Loucy (cell line): ENCODE measurements at regions not wholly inside any gene's neighbourhood (a gene's known extent, or its start where the extent isn't known, plus 50 kb on each side); places are given as distances from the start of the nearest gene placed in this dataset.

Source experiments
- H2AFZ ChIP-seq: fragments of 200-600 bp; sonication (generic); 2 replicates; pipeline ENCODE4 v1.6.0; 2016; ENCODE audit warnings: antibody characterized with exemption, mild to moderate bottlenecking, low read length, moderate library complexity
- H3F3A ChIP-seq: fragments of 200-600 bp; 2 replicates; pipeline ENCODE4 v1.6.0; 2016; ENCODE audit warnings: antibody characterized with exemption, low read depth, mild to moderate bottlenecking
- H3K27me3 ChIP-seq: fragments of 200-600 bp; sonication (generic); 2 replicates; pipeline ENCODE4 v1.6.1; 2014; ENCODE audit warnings: low read length, mild to moderate bottlenecking; ENCODE audit not compliant: insufficient read depth, poor library complexity, severe bottlenecking
- H3K36me3 ChIP-seq: fragments of 200-600 bp; sonication (generic); 2 replicates; pipeline ENCODE4 v1.6.1; 2016; ENCODE audit warnings: low read length; ENCODE audit not compliant: insufficient read depth
- H3K4me1 ChIP-seq: fragments of 200-600 bp; sonication (generic); 2 replicates; pipeline ENCODE4 v1.5.1; 2014; ENCODE audit warnings: low read length, mild to moderate bottlenecking; ENCODE audit not compliant: insufficient read depth, poor library complexity, severe bottlenecking
- H3K4me2 ChIP-seq: fragments of 200-600 bp; sonication (generic); 2 replicates; pipeline ENCODE4 v1.6.0; 2014; ENCODE audit warnings: antibody characterized with exemption, low read length, low read depth, mild to moderate bottlenecking; ENCODE audit not compliant: poor library complexity, severe bottlenecking
- H3K4me3 ChIP-seq: fragments of 200-600 bp; sonication (generic); 2 replicates; pipeline ENCODE4 v1.5.1; 2014; ENCODE audit warnings: low read length, mild to moderate bottlenecking, mixed read lengths; ENCODE audit not compliant: poor library complexity, severe bottlenecking
- H3K79me2 ChIP-seq: fragments of 200-600 bp; sonication (generic); 2 replicates; pipeline ENCODE4 v1.6.1; 2014; ENCODE audit warnings: low read length; ENCODE audit not compliant: insufficient read depth
- H3K9ac ChIP-seq: fragments of 200-600 bp; sonication (generic); 2 replicates; pipeline ENCODE4 v1.6.0; 2014; ENCODE audit warnings: mild to moderate bottlenecking, low read depth, low read length, moderate library complexity; ENCODE audit not compliant: poor library complexity, severe bottlenecking
- H3K9me2 ChIP-seq: fragments of 200-600 bp; sonication (generic); replicated peaks from 2 replicates; pipeline ENCODE4 v1.6.1; 2016; ENCODE audit warnings: low read depth, low read length, mixed read lengths
- H3K9me3 ChIP-seq: fragments of 200-600 bp; sonication (generic); 2 replicates; pipeline ENCODE4 v1.6.1; 2014; ENCODE audit warnings: mild to moderate bottlenecking, antibody characterized with exemption, low read length, low read depth; ENCODE audit not compliant: insufficient read depth
- H4K20me1 ChIP-seq: fragments of 200-600 bp; sonication (generic); 2 replicates; pipeline ENCODE4 v1.6.0; 2014; ENCODE audit warnings: antibody characterized with exemption, low read length, mild to moderate bottlenecking; ENCODE audit not compliant: insufficient read depth, poor library complexity, severe bottlenecking
- EZH2phosphoT487 ChIP-seq: fragments of 200-600 bp; IDR thresholded peaks from 2 replicates; pipeline ENCODE4 v1.6.1; 2018; ENCODE audit warnings: antibody characterized with exemption, mild to moderate bottlenecking, moderate library complexity, borderline replicate concordance
- TF ChIP-seq, protein P1 (sequence below): fragments of 200-600 bp; sonication (generic); conservative IDR thresholded peaks from 2 replicates; pipeline ENCODE4 v1.5.1; 2014; ENCODE audit warnings: mild to moderate bottlenecking, antibody characterized with exemption, low read length

DNA sequence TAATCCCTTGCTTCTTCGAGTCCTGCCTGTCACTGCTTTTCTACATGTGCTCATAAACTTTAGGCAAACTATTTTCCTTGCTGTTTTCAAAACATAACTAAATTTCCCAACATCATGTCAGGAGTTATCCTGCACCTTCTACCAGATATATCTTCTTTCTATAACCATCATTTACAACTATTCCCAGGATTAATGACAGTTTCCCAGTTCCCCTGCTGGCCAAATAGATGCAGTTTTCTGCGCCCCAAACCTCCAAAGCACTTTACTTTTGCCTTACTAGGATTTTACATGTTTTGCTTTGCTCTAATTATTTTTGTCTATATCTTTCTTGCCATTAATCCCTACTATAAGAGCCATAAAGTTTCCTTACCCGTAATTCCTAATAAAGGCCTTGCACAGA lies 122.5 kb downstream of the GLUL start:
- no peaks in the 10 kb centered on the region for H3F3A ChIP-seq
- no peaks in the 10 kb centered on the region for H4K20me1 ChIP-seq
- H3K79me2 ChIP-seq = no peaks in the 10 kb centered on the region
- peak overlapping the region; percentile 20 for H3K9ac ChIP-seq
- no peaks in the 10 kb centered on the region for H3K36me3 ChIP-seq
- H2AFZ ChIP-seq = peak overlapping the region; percentile 82
- TF ChIP-seq, protein P1, sequence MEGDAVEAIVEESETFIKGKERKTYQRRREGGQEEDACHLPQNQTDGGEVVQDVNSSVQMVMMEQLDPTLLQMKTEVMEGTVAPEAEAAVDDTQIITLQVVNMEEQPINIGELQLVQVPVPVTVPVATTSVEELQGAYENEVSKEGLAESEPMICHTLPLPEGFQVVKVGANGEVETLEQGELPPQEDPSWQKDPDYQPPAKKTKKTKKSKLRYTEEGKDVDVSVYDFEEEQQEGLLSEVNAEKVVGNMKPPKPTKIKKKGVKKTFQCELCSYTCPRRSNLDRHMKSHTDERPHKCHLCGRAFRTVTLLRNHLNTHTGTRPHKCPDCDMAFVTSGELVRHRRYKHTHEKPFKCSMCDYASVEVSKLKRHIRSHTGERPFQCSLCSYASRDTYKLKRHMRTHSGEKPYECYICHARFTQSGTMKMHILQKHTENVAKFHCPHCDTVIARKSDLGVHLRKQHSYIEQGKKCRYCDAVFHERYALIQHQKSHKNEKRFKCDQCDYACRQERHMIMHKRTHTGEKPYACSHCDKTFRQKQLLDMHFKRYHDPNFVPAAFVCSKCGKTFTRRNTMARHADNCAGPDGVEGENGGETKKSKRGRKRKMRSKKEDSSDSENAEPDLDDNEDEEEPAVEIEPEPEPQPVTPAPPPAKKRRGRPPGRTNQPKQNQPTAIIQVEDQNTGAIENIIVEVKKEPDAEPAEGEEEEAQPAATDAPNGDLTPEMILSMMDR = peak; percentile 40
- TF ChIP-seq EZH2phosphoT487 = no peak
- H3K9me2 ChIP-seq = no peaks in the 10 kb centered on the region
- peaks cover 49% of the 10 kb centered on the region for H3K4me1 ChIP-seq
- no peaks in the 10 kb centered on the region for H3K27me3 ChIP-seq
- H3K4me2 ChIP-seq = peak overlapping the region; percentile 7
- no peak overlapping the region for H3K4me3 ChIP-seq
- no peaks in the 10 kb centered on the region for H3K9me3 ChIP-seq

- Histone ChIP-seq H3K27me3 (no peaks in the 10 kb centered on the region), H3K79me2 (no peaks in the 10 kb centered on the region), H4K20me1 (no peaks in the 10 kb centered on the region), H2AFZ (peak overlapping the region; percentile 82), H3K9ac (peak overlapping the region; percentile 20), H3K4me1 (peaks cover 53% of the 10 kb centered on the region), H3K9me2 (no peaks in the 10 kb centered on the region), H3K9me3 (no peaks in the 10 kb centered on the region), H3K36me3 (no peaks in the 10 kb centered on the region), H3K4me3 (no peak overlapping the region), H3K4me2 (peak overlapping the region; percentile 7), H3F3A (no peaks in the 10 kb centered on the region)
- TF ChIP-seq EZH2phosphoT487 = no peak
- TF ChIP-seq, protein P1 = no peak
These were observed 122.9 kb downstream of the GLUL start for GRCh38 chr1:182268669-182269068.

- Histone ChIP-seq H3K36me3 (no peaks in the 10 kb centered on the region), H3K27me3 (no peaks in the 10 kb centered on the region), H3K4me3 (no peak overlapping the region), H2AFZ (peak overlapping the region; percentile 1; the same call in 1 of the 2 replicates), H3K9ac (no peak overlapping the region), H3K9me3 (no peaks in the 10 kb centered on the region), H4K20me1 (no peaks in the 10 kb centered on the region), H3K9me2 (no peaks in the 10 kb centered on the region), H3K79me2 (no peaks in the 10 kb centered on the region), H3K4me1 (peaks cover 78% of the 10 kb centered on the region), H3F3A (peaks cover 11% of the 10 kb centered on the region), H3K4me2 (no peak overlapping the region)
- TF ChIP-seq, protein P1 = no peak
- TF ChIP-seq EZH2phosphoT487 = no peak
These were observed 127.4 kb downstream of the GLUL start for GRCh38 chr1:182264185-182264584.
